ENCODE measurements at regions not wholly inside any gene's neighbourhood (a gene's known extent, or its start where the extent isn't known, plus 50 kb on each side); places are given as distances from the start of the nearest gene placed in this dataset.

GRCh38 chr1:190881064-190881463 lies 403.4 kb upstream of the BRINP3 start:
- intact Hi-C loops (cut with DNase I; ENCODE audit: low total_unique reads) = no loop called here
- Histone ChIP-seq H3K9me3 (no peaks in the 10 kb centered on the region), H3K36me3 (no peaks in the 10 kb centered on the region), H3K27me3 (no peaks in the 10 kb centered on the region), H3K27ac (no peak overlapping the region), H3K4me3 (no peak overlapping the region), H3K4me1 (no peaks in the 10 kb centered on the region)
- TF ChIP-seq CTCF (IDR thresholded peaks at IDR 0.05) = no peak
- no peak for TF ChIP-seq POLR2AphosphoS5 (IDR thresholded peaks at IDR 0.05)
- no peak for TF ChIP-seq POLR2A (IDR thresholded peaks at IDR 0.05)
- no peak for DNase-seq (ENCODE audit: low spot score in 2 of 2)

- TF ChIP-seq POLR2AphosphoS5 (IDR thresholded peaks at IDR 0.05) (no peak), POLR2A (IDR thresholded peaks at IDR 0.05) (no peak), CTCF (IDR thresholded peaks at IDR 0.05) (no peak)
- no peak overlapping the region for H3K4me3 ChIP-seq
- intact Hi-C loops (cut with DNase I; ENCODE audit: low total_unique reads) = no loop called here
- H3K4me1 ChIP-seq = no peaks in the 10 kb centered on the region
- no peaks in the 10 kb centered on the region for H3K27me3 ChIP-seq
- DNase-seq (ENCODE audit: low spot score in 2 of 2) = no peak
- no peaks in the 10 kb centered on the region for H3K9me3 ChIP-seq
- H3K27ac ChIP-seq = no peak overlapping the region
- H3K36me3 ChIP-seq = no peaks in the 10 kb centered on the region
These were observed 419.6 kb upstream of the BRINP3 start for GRCh38 chr1:190897233-190897632.

- intact Hi-C loops (cut with DNase I; ENCODE audit: low total_unique reads) = no loop called here
These were observed 426.5 kb upstream of the BRINP3 start for GRCh38 chr1:190904091-190904695.

GRCh38 chr1:190906206-190906725 lies 428.6 kb upstream of the BRINP3 start:
- H3K4me3 ChIP-seq = no peak overlapping the region
- TF ChIP-seq CTCF (IDR thresholded peaks at IDR 0.05) (no peak), POLR2A (IDR thresholded peaks at IDR 0.05) (no peak), POLR2AphosphoS5 (IDR thresholded peaks at IDR 0.05) (no peak)
- DNase-seq (ENCODE audit: low spot score in 2 of 2) = no peak
- no peak overlapping the region for H3K27ac ChIP-seq
- no peaks in the 10 kb centered on the region for H3K27me3 ChIP-seq
- no peaks in the 10 kb centered on the region for H3K36me3 ChIP-seq
- no peaks in the 10 kb centered on the region for H3K4me1 ChIP-seq
- intact Hi-C loops (cut with DNase I; ENCODE audit: low total_unique reads) = no loop called here
- no peaks in the 10 kb centered on the region for H3K9me3 ChIP-seq

More at GRCh38 chr1:190904091-190904695, 426.5 kb upstream of the BRINP3 start:
- Histone ChIP-seq H3K27ac (no peak overlapping the region), H3K4me1 (no peaks in the 10 kb centered on the region), H3K4me3 (no peak overlapping the region), H3K9me3 (no peaks in the 10 kb centered on the region), H3K36me3 (no peaks in the 10 kb centered on the region), H3K27me3 (no peaks in the 10 kb centered on the region)
- no peak for DNase-seq (ENCODE audit: low spot score in 2 of 2)
- TF ChIP-seq CTCF (IDR thresholded peaks at IDR 0.05) (no peak), POLR2A (IDR thresholded peaks at IDR 0.05) (no peak), POLR2AphosphoS5 (IDR thresholded peaks at IDR 0.05) (no peak)

GRCh38 chr1:190908246-190908645 lies 430.6 kb upstream of the BRINP3 start:
- intact Hi-C loops (cut with DNase I; ENCODE audit: low total_unique reads) = no loop called here
- Histone ChIP-seq H3K9me3 (no peaks in the 10 kb centered on the region), H3K27me3 (no peaks in the 10 kb centered on the region), H3K4me1 (no peaks in the 10 kb centered on the region), H3K36me3 (no peaks in the 10 kb centered on the region), H3K27ac (no peak overlapping the region), H3K4me3 (no peak overlapping the region)
- no peak for DNase-seq (ENCODE audit: low spot score in 2 of 2)
- TF ChIP-seq POLR2AphosphoS5 (IDR thresholded peaks at IDR 0.05) (no peak), POLR2A (IDR thresholded peaks at IDR 0.05) (no peak), CTCF (IDR thresholded peaks at IDR 0.05) (no peak)
